ENCODE measurements at regions not wholly inside any gene's neighbourhood (a gene's known extent, or its start where the extent isn't known, plus 50 kb on each side); places are given as distances from the start of the nearest gene placed in this dataset.

DNA sequence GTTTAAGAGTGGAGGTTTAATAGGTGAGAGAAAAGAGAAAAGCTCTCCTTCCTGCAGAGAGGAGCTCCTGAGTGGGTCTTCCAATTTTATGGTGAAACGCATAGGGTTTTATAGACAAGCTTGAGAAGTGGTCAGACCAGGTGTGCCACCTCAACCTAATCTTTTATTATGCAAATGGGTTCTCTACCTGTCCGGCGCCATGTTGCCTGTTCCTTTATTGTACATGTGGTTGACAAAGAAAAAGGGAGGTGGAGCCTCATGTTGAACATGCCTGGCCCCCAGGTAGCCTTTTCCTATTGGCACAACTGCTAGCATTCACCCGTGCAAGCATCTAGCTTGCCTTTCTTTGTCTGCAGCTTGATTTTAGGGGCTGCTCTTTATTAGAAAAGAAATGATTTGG, 115.9 kb upstream of the F13A1 start:
- intact Hi-C loops (cut with micrococcal nuclease; ENCODE audit: unreplicated experiment) = no loop called here
- ATAC-seq = no peak
- BruUV-seq (replicated peaks) = no TSS peak
- no peak overlapping the region for H3K27ac ChIP-seq (ENCODE audit: low read length)
- H3K4me1 ChIP-seq (ENCODE audit: control insufficient read depth, insufficient read depth, low read length) = no peaks in the 10 kb centered on the region
- POLR2A ChIA-PET = no interaction called here
- H3K36me3 ChIP-seq (ENCODE audit: control insufficient read depth, insufficient read depth, low read length) = no peaks in the 10 kb centered on the region
- H3K9me3 ChIP-seq (ENCODE audit: control insufficient read depth, insufficient read depth, low read depth, low read length) = no peaks in the 10 kb centered on the region
- TF ChIP-seq, protein P1, sequence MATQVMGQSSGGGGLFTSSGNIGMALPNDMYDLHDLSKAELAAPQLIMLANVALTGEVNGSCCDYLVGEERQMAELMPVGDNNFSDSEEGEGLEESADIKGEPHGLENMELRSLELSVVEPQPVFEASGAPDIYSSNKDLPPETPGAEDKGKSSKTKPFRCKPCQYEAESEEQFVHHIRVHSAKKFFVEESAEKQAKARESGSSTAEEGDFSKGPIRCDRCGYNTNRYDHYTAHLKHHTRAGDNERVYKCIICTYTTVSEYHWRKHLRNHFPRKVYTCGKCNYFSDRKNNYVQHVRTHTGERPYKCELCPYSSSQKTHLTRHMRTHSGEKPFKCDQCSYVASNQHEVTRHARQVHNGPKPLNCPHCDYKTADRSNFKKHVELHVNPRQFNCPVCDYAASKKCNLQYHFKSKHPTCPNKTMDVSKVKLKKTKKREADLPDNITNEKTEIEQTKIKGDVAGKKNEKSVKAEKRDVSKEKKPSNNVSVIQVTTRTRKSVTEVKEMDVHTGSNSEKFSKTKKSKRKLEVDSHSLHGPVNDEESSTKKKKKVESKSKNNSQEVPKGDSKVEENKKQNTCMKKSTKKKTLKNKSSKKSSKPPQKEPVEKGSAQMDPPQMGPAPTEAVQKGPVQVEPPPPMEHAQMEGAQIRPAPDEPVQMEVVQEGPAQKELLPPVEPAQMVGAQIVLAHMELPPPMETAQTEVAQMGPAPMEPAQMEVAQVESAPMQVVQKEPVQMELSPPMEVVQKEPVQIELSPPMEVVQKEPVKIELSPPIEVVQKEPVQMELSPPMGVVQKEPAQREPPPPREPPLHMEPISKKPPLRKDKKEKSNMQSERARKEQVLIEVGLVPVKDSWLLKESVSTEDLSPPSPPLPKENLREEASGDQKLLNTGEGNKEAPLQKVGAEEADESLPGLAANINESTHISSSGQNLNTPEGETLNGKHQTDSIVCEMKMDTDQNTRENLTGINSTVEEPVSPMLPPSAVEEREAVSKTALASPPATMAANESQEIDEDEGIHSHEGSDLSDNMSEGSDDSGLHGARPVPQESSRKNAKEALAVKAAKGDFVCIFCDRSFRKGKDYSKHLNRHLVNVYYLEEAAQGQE (IDR thresholded peaks at IDR 0.05; ENCODE audit: insufficient read depth in 1 of 2, low read depth in 2 of 2, low read length in 1 of 2) = no peak
- TF ChIP-seq POLR2AphosphoS5 (IDR thresholded peaks at IDR 0.05; ENCODE audit: low read depth, low read length) = no peak
- TF ChIP-seq TCF7L2 (IDR thresholded peaks at IDR 0.05; ENCODE audit: low read depth, low read length) = no peak
- TF ChIP-seq, protein P2, sequence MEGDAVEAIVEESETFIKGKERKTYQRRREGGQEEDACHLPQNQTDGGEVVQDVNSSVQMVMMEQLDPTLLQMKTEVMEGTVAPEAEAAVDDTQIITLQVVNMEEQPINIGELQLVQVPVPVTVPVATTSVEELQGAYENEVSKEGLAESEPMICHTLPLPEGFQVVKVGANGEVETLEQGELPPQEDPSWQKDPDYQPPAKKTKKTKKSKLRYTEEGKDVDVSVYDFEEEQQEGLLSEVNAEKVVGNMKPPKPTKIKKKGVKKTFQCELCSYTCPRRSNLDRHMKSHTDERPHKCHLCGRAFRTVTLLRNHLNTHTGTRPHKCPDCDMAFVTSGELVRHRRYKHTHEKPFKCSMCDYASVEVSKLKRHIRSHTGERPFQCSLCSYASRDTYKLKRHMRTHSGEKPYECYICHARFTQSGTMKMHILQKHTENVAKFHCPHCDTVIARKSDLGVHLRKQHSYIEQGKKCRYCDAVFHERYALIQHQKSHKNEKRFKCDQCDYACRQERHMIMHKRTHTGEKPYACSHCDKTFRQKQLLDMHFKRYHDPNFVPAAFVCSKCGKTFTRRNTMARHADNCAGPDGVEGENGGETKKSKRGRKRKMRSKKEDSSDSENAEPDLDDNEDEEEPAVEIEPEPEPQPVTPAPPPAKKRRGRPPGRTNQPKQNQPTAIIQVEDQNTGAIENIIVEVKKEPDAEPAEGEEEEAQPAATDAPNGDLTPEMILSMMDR (IDR thresholded peaks at IDR 0.05) = no peak
- TF ChIP-seq SIN3A (IDR thresholded peaks at IDR 0.05; ENCODE audit: borderline replicate concordance, insufficient read depth, low read depth, low read length) = no peak
- no peaks in the 10 kb centered on the region for H3K27me3 ChIP-seq (ENCODE audit: control insufficient read depth, insufficient read depth, low read length)
- H3K4me3 ChIP-seq (ENCODE audit: low read depth in 2 of 2, low read length in 2 of 2) = no peak overlapping the region
- no peak for DNase-seq (ENCODE audit: low read depth, low spot score)
- in situ Hi-C loops (cut with HindIII; ENCODE audit: low pct_unique_long_range_greater_than_20kb, low sequenced_read_pairs) = no loop called here
- CTCF ChIA-PET = no interaction called here

DNA sequence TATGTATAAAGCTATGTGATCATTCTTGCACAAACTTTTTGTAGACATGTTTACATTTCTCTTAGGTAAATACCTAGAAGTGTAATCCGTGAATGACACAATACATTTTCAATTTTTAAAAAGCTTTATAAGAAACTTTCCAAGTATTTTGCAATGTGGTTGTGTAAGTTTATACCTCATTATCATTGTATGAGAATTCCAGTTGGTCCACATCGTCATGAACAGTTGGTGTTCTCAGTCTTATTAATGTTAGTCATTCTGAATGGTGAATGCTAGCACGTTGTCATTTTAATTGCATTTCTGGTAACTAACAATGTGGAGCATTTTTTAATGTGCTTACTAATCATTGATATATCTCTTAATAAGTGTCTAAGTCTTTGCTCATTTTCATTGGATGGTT, 116.5 kb upstream of the F13A1 start:
- no peak for ATAC-seq
- Histone ChIP-seq H3K4me3 (ENCODE audit: low read depth in 2 of 2, low read length in 2 of 2) (no peak overlapping the region), H3K4me1 (ENCODE audit: control insufficient read depth, insufficient read depth, low read length) (no peaks in the 10 kb centered on the region), H3K9me3 (ENCODE audit: control insufficient read depth, insufficient read depth, low read depth, low read length) (no peaks in the 10 kb centered on the region), H3K36me3 (ENCODE audit: control insufficient read depth, insufficient read depth, low read length) (no peaks in the 10 kb centered on the region), H3K27ac (ENCODE audit: low read length) (no peak overlapping the region), H3K27me3 (ENCODE audit: control insufficient read depth, insufficient read depth, low read length) (no peaks in the 10 kb centered on the region)
- CTCF ChIA-PET = no interaction called here
- POLR2A ChIA-PET = no interaction called here
- TF ChIP-seq POLR2AphosphoS5 (IDR thresholded peaks at IDR 0.05; ENCODE audit: low read depth, low read length) = no peak
- no peak for TF ChIP-seq SIN3A (IDR thresholded peaks at IDR 0.05; ENCODE audit: borderline replicate concordance, insufficient read depth, low read depth, low read length)
- TF ChIP-seq, protein P1 (IDR thresholded peaks at IDR 0.05; ENCODE audit: insufficient read depth in 1 of 2, low read depth in 2 of 2, low read length in 1 of 2) = no peak
- no peak for TF ChIP-seq TCF7L2 (IDR thresholded peaks at IDR 0.05; ENCODE audit: low read depth, low read length)
- TF ChIP-seq, protein P2 (IDR thresholded peaks at IDR 0.05) = no peak
- intact Hi-C loops (cut with micrococcal nuclease; ENCODE audit: unreplicated experiment) = no loop called here
- in situ Hi-C loops (cut with HindIII; ENCODE audit: low pct_unique_long_range_greater_than_20kb, low sequenced_read_pairs) = no loop called here
- no TSS peak for BruUV-seq (replicated peaks)
- no peak for DNase-seq (ENCODE audit: low read depth, low spot score)
